ENCODE measurements at regions not wholly inside any gene's neighbourhood (a gene's known extent, or its start where the extent isn't known, plus 50 kb on each side); places are given as distances from the start of the nearest gene placed in this dataset.
A peak's percentile ranks its signal among the peaks of the same experiment; 100 is the strongest.

DNA sequence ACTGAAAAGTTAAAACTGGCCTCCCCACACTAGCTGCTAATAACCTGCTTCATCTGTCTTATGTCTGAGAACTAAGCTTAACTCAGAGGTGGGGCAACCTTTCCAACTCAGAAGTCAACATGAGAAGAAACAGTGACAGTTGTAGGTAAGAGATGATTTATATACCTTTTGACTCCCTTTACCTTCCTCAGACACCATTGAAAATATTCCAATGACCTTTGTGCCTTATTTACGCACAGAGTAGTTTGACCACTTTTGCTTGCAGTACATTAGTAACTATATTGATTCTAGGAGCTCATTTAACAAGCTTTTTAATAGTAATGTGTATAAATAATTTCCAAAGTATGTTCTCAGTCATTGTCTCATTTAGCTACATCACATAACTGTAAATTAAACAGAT is 77.6 kb downstream of the ALX1 start:
- H3K36me3 ChIP-seq (replicated peaks in 1 of 2; ENCODE audit: control insufficient read depth in 1 of 2, insufficient read depth in 2 of 2, low read length in 2 of 2), result no peaks in the 10 kb centered on the region
- CTCF ChIA-PET (ENCODE audit: low intra/inter-chr PET ratio, low total read pairs), result no interaction called here
- in situ Hi-C loops (cut with HindIII; ENCODE audit: extremely low pct_ligation_motif_present, low pct_unique_long_range_greater_than_20kb), result no loop called here
- H3K4me2 ChIP-seq (ENCODE audit: low read depth, low read length), result no peak overlapping the region
- intact Hi-C loops (cut with micrococcal nuclease; ENCODE audit: unreplicated experiment), result no loop called here
- no TSS peak for BruUV-seq (replicated peaks)
- no peaks in the 10 kb centered on the region for H3K4me1 ChIP-seq (ENCODE audit: insufficient read depth, low read length)
- no peak for TF ChIP-seq ZNF788 (CRISPR knock-in tag; IDR thresholded peaks at IDR 0.05; ENCODE audit: borderline replicate concordance)
- no peak for TF ChIP-seq HNRNPL (IDR thresholded peaks at IDR 0.05; ENCODE audit: low read depth, low read length)
- no peak for TF ChIP-seq IRF9 (CRISPR knock-in tag; IDR thresholded peaks at IDR 0.05; ENCODE audit: borderline replicate concordance)
- no peak for TF ChIP-seq MAX (IDR thresholded peaks at IDR 0.05)
- no peak for TF ChIP-seq ZNF44 (CRISPR knock-in tag; IDR thresholded peaks at IDR 0.05)
- no peak for TF ChIP-seq TEAD2 (CRISPR knock-in tag; IDR thresholded peaks at IDR 0.05)
- POLR2A ChIA-PET, result no interaction called here
- no peaks in the 10 kb centered on the region for H3K9me3 ChIP-seq (ENCODE audit: low read length)
- H3K4me3 ChIP-seq (replicated peaks in 1 of 3; ENCODE audit: insufficient read depth in 1 of 3, low read depth in 2 of 3, low read length in 3 of 3), result no peak overlapping the region
- H3K27ac ChIP-seq (ENCODE audit: extremely low read length, insufficient read depth, low read length), result no peak overlapping the region
- H4K20me1 ChIP-seq (ENCODE audit: insufficient read depth, low read length), result no peaks in the 10 kb centered on the region
- FAIRE-seq (no peak), DNase-seq (ENCODE audit: low spot score) (no peak), ATAC-seq (no peak)
- H3K79me2 ChIP-seq (ENCODE audit: insufficient read depth, low read length), result no peaks in the 10 kb centered on the region
- no peaks in the 10 kb centered on the region for H3K27me3 ChIP-seq (ENCODE audit: control insufficient read depth in 1 of 2, insufficient read depth in 2 of 2, low read length in 2 of 2)
- no peak overlapping the region for H2AFZ ChIP-seq (ENCODE audit: low read length)
- whole genome bisulfite sequencing (ENCODE audit: low lambda C conversion rate), result 0% methylated on average over 1 of the region's 1 CpG
- H3K9ac ChIP-seq (ENCODE audit: insufficient read depth, low read depth, low read length), result no peak overlapping the region

GRCh38 chr12:85358715-85359114 is 78.7 kb downstream of the ALX1 start:
- 0% methylated on average over 1 of the region's 1 CpG for WGBS (ENCODE audit: low lambda C conversion rate)
- H3K4me3 ChIP-seq (replicated peaks in 1 of 3; ENCODE audit: insufficient read depth in 1 of 3, low read depth in 2 of 3, low read length in 3 of 3), result no peak overlapping the region
- H3K79me2 ChIP-seq (ENCODE audit: insufficient read depth, low read length), result no peaks in the 10 kb centered on the region
- ATAC-seq, result no peak
- BruUV-seq (replicated peaks), result no TSS peak
- FAIRE-seq, result no peak
- H3K9ac ChIP-seq (ENCODE audit: insufficient read depth, low read depth, low read length), result no peak overlapping the region
- H3K27me3 ChIP-seq (ENCODE audit: control insufficient read depth in 1 of 2, insufficient read depth in 2 of 2, low read length in 2 of 2), result no peaks in the 10 kb centered on the region
- DNase-seq (ENCODE audit: low spot score), result no peak
- ChIA-PET CTCF (ENCODE audit: low intra/inter-chr PET ratio, low total read pairs) (no interaction called here), POLR2A (no interaction called here)
- TF ChIP-seq PCBP1 (IDR thresholded peaks at IDR 0.05; ENCODE audit: borderline replicate concordance, low read depth, low read length) (0 out of 2 replicates have a peak, but pooled peaks have one; percentile 54), KDM4B (CRISPR knock-in tag; IDR thresholded peaks at IDR 0.05) (no peak), HNRNPK (IDR thresholded peaks at IDR 0.05; ENCODE audit: low read depth, low read length, poor library complexity, severe bottlenecking) (peak; percentile 90)
- no peaks in the 10 kb centered on the region for H4K20me1 ChIP-seq (ENCODE audit: insufficient read depth, low read length)
- H3K36me3 ChIP-seq (replicated peaks in 1 of 2; ENCODE audit: control insufficient read depth in 1 of 2, insufficient read depth in 2 of 2, low read length in 2 of 2), result no peaks in the 10 kb centered on the region
- H3K9me3 ChIP-seq (ENCODE audit: low read length), result no peaks in the 10 kb centered on the region
- in situ Hi-C loops (cut with HindIII; ENCODE audit: extremely low pct_ligation_motif_present, low pct_unique_long_range_greater_than_20kb) (no loop called here), intact Hi-C loops (cut with micrococcal nuclease; ENCODE audit: unreplicated experiment) (no loop called here)
- H2AFZ ChIP-seq (ENCODE audit: low read length), result no peak overlapping the region
- H3K27ac ChIP-seq (ENCODE audit: extremely low read length, insufficient read depth, low read length), result no peak overlapping the region
- no peaks in the 10 kb centered on the region for H3K4me1 ChIP-seq (ENCODE audit: insufficient read depth, low read length)
- no peak overlapping the region for H3K4me2 ChIP-seq (ENCODE audit: low read depth, low read length)

Data from HepG2 (cell line).